ENCODE measurements at regions not wholly inside any gene's neighbourhood (a gene's known extent, or its start where the extent isn't known, plus 50 kb on each side); places are given as distances from the start of the nearest gene placed in this dataset.

- no peak for TF ChIP-seq CTCF (IDR thresholded peaks at IDR 0.05)
- no peak for TF ChIP-seq POLR2A (IDR thresholded peaks at IDR 0.05)
Observed at GRCh38 chr6:6417475-6417874, 97.0 kb upstream of the F13A1 start.
